NCI-H2029 treated with DMSO at 0.1 percent for 48 hours (cell line): ENCODE measurements at regions not wholly inside any gene's neighbourhood (a gene's known extent, or its start where the extent isn't known, plus 50 kb on each side); places are given as distances from the start of the nearest gene placed in this dataset.

Experiments used
- DNase-seq: peaks from one replicate; lab custom pipeline; 2025; lab: John Stamatoyannopoulos, UW

DNA sequence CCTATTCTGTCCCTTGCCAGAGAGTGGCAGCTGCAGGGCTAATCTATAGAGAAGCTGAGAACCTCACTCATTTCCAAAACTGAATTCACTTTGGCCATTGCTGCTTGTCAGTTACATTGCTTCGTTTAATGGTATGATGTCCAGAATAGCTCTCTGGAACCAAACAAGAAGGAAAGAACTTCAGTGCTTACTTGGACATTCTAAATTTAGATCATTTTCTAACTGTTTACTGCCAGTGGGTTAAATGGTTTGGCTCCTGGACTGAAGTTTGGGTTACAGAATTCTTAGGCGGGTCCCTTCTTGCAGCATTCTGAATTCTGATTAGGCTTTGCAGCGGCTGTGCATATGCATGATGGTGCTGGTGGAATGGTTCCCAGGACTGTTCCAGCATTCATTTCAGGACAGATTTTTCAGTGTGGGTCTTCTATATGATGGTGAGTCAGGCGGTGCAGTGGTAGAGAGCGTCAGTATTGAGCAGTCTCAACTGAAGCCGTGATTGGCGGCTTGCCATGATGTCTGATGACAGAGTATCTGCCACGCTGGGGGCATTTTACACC is 148.7 kb downstream of the DYRK2 start:
- DNase-seq, result no peak

DNA sequence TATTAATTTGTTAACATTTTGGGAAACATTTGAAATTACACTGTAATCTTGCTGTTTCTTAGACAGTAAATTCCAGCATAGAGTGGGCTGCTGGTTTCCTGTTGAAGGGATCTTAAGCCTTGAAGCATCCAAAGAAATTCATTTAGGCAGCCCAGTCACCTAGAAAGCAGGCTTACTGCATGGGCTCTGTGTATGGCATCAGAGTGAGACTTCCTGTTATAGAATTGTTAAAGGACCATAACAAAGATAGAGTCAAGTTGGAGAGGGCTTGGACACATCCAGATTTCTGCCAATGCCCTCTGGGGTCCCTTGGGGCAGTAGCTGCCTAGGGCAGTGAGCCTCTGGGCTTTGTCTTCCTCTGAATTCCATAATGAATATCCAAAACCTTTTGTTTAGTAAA is 149.2 kb downstream of the DYRK2 start:
- no peak for DNase-seq

DNA sequence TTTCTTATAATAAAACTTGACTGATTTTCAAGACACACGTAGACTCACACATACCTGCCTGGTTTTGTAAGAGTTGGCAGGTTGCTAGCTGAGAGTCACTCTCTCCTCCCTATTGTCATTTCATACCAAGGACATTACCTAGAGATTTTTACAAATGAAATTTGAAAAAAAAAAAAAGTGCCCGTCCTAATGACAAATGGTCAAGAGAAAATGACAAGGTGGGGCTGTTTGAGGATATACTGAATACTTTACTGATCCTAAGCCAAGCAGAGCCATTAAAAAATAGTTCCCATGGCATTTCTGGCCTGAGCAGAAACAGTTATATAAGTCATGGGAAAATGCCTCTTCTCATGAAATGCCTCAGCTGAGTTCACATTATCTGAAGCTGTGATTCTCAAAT is 150.2 kb downstream of the DYRK2 start:
- DNase-seq, result no peak

DNA sequence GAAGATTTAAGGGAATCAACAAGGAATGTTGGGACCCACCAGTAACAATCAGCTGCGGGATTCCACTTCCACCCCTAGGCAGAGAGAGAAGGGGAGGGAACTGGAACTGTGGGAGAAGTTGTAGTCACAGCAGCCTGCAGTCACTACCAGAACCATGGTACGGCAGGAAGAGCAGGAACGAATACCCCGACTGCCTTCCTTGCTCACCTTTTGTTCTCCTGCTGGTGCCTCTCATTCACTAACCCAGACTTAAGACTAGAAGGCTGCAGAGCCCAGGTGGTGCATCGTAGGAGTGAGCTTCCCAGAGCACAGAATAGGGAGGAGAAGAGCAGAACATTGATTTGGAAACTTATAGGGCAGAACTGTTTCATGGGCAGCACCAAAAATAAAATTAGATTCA is 154.2 kb downstream of the DYRK2 start:
- no peak for DNase-seq

DNA sequence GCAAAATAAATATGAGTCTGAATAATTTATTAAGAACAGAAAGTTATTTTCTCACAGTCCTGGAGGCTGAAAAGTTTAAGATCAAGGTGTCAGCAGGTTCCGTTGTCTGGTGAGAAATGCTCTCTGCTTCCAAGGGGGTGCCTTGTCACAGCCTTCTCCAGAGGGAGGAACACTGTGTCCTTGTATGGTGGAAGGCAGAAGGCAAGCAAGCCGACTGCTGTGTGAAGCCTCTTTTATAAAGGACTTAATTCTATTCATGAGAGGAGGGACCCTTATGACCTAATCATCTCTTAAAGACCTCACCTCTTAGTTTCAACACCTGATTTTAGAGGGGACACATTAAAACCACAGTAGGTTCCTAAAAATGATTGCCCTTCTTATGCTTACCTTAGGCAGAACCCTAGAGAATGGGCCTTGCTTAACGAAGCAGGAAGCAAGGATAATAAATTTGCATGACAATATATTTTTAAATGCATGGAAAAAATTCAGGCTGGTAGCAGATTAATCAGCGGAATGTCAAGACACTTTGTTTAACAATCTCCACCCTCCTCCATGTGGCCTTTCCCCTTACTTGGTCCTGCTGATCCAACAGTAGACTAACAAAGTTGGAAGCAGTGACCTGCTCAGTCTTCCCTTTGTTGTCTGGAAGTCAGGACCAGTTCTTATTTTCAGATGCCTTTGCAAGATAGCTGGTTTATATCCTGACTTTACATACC is 154.9 kb downstream of the DYRK2 start:
- DNase-seq, result no peak

DNA sequence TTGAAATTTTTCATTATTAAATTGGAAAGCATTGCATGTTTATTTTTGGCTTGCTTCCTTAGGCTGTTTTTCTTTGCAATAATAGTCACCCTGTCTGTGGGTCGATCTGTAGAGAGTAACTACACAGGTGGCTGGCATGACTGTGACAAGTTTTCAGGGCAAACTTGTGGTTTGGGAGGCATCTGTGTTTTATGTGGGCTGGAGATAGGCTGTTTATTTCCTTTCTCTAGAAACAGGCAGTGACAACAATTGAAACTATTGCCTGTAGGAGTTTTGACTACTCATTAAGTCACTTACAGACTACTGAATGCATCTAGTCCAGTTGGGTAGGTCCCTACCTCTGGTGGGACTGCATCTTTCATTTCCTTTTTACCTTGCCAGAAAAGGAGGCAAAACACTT is 155.6 kb downstream of the DYRK2 start:
- DNase-seq, result no peak

DNA sequence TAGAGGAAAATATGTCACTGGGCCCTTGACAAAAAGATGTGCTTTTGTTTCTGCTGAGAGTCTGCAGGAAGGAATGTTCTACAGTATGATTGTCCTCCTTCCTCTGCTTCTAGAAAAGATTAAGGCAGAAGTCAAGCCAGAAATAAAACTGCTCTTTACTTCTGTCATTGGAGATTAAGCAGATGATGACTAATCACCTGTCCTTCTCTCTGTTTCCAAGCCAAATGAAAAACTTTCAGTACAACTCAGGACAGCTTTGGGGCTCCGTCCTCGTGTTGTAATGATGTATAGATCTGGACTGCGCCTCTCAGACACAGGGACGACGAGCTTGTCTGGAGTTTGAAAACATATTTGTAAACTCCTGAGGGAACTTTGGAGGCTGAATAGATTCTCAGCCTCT is 159.3 kb downstream of the DYRK2 start:
- DNase-seq, result no peak

DNA sequence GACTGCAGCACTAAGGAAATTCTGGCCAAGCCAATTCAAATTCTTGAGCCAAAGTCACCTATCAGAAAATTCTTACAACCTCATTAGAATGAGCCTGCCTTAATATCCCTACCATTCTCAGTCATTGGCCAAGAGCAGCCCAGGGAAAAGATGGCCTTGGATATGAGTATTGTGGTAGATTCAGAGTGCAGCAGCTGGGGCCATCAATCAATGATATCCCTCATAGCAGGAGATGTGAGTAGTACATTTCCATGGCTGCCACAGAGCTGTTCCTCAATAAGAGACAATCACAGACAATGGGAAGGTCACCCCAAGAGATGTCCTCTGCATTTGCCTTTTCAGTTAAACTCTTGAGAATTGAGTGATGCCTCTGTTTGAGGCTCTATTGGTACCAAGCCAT is 161.6 kb downstream of the DYRK2 start:
- no peak for DNase-seq

DNA sequence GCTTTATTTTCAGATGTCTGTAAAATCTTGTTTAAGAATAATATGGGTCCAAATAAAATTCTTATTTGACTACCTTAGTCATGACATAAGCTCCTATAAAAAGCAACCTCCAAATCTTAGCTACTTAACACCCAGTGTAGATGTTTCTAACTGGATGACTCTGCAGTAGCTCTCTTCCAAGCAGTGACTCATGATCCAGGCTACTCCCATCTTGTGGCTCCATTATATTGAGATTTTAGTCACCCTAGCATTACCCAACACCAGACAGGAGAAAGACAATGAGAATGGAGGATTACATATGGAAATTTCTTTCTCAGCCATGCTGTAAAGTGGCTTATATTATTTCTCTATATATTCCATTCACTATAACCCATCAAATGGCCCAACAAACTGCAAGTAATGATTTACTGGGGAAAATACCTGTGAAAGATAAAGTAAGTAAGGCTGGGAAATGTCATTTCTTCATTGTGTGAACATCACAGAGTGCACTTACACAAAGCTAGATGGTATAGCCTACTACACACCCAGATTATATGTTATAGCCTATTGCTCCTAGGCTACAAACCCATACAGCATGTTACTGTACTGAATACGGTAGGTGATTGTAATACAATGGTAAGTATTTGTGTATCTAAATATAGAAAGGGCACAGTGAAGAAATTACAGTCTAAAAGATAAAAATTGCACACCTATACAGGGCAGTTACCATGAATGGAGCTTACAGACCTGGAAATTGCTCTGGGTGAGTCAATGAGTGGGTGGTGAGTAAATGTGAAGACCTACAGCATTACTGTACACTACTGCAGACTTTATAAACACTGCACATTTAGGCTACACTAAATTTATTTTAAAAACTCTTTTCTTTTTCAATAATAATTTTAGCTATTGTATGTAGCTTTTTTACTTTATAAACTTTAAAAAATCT is 163.2 kb downstream of the DYRK2 start:
- no peak for DNase-seq

DNA sequence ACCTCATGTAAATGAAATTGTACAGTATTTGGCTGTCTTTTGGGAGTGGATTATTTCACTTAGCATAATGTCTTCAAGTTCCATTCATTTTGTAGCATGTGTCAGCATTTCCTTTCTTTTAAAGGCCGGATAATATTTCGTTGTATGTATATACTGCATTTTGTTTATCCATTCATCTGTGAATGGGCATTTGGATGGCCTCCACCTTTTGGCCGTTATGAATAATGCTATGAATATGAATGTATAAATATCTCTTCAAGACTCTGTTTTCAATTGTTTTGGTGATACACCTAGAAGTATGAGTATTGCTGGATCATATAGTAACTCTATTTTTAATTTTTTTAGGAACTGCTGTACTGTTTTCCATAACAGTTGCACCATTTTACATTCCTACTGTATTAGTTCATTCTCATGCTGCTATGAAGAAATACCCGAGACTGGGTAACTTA is 164.9 kb downstream of the DYRK2 start:
- no peak for DNase-seq

DNA sequence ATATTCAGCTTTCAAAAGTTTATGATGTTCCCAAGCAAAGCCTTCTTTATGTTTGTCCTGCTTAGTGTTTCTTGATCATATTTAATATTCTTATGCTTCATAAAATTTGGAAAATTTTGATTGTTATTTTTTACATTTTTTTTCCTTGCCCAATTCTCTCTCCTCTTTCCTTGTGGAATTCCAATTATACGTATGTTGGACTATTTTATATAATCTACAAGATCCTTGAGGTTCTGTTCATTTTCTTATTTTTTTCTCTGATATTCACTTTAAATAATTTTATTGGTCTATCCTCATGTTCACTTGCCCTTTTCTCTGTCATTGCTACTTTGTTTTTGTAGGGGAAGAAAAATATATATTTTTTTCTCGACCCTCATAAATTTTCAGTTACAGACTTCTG is 167.7 kb downstream of the DYRK2 start:
- no peak for DNase-seq

DNA sequence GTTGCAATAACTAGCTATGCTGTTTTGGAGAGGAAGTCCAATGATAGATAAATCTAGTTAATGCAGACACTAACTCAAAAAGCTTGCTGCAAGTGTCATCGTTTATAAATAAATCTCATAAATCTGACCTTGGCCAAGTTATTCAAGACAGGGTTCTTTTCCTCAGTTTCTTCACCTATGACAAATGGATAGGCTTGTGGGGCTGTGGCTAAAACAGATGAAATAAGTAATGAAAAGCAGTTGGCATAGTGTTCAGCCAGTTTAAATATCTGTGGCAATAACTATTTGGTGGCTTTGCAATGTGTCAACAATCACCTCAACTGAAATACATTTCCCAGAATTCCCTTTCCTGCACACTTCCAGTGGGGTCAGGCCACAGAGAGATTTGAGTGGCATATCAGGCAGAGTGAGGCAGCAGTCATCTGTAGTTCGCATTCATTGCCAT is 169.9 kb downstream of the DYRK2 start:
- DNase-seq, result no peak

DNA sequence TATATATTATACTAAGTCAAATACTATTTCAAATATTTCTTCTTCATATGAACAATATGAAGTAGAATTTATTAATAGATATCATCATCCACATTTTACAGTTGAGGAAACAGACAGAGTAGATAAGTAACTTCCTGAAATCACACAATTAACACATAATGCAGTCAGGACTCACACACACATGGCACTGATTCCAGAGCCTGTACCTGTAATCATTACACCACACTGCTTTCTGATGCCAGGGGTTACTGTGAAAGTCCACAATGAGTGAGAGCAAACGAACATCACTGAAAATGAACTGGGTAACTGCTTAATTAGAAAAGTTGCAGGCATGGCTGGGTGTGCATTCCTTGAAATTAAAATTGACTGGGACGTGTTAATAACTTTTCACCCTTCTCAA is 169.3 kb upstream of the IFNG-AS1 start:
- no peak for DNase-seq

DNA sequence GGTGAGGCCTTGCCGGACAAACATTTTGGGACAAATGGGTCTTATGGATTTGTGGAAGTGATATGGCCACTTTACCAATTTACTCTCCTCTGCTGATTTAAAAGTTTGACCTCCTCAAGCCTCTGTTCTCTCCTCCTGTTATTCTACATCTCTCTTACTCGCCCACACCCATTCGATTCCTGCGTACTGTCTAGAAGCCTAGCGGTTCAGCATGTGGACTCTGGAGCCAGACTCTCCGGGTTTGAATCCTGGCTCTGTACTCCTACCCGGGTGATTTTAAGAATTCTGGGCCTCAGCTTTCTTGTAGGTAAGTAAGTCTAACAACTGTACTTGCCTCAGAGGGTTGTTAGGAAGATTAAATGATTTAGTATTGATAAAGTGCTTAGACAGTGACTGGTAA is 168.6 kb upstream of the IFNG-AS1 start:
- DNase-seq, result no peak

DNA sequence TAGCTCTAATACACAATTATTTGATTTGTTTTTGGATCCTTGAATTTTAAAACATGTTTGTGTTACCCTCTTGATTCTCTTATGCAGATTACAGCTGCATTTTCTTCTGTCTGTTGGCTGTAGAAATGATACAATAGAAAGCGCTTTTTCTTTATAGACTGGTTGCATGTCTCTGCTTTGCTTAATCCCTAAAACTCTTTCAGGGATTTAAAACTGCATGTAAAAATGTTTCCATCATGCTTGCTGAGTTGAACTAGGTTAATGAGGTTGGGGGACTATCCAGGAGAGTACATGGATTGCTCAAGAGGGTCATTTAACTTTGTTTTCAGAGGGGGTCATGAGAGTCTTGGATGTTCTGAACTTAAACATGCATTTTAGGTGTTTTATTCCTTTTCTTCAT is 166.4 kb upstream of the IFNG-AS1 start:
- DNase-seq, result no peak

DNA sequence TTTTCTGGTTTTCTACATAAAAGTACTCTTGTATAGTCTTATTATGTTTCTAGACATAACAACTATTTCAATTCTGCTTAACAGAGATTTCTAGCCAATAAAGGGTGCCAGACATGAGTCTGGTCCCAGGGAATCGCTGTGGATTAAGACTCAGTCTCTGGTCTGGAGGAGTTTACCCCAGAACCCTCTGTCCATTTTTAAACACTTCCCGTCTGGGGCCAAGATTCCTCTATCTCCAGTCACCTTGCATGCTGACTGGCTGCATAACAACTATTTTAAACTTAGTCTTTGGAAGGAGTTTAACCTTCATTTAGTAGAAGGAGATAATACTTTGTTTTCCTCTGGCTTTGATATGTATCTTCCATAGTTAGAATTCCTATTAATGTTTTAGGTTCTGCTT is 163.1 kb upstream of the IFNG-AS1 start:
- no peak for DNase-seq

DNA sequence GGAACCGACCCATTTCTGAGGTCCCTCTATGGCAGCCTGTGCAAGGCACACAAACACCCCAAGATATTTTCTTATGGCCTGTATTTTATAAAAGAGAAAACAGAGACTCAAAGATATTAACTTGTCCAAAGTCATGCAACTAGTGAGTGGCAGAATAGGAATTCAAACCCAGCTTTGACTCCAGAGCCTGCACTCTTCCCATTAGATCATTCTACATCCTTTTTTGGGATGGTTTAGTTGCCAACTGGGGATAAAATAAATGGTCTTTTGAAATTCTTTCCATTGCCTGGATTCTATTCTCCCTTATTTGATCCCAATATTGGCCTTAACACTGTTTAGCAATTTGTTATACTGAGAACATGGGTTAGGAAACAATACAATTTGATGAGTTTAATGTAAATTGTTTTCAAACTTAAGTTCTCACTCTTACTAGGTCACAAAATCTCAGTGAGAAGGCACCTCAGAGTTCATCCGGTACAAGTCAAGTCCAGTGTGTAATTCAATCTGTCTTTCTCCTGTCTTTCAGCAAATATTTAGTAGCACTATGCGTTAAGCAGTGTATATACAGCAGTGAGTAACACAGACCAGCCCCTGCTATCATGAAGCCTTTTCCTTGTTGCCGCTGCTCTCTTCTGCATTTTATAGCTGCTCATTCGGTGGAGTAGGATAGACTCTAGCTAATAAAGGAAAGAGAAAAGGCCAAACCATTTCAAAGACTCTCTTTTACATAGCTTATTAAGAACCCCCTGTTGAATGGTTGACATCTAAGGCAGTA is 162.1 kb upstream of the IFNG-AS1 start:
- no peak for DNase-seq

DNA sequence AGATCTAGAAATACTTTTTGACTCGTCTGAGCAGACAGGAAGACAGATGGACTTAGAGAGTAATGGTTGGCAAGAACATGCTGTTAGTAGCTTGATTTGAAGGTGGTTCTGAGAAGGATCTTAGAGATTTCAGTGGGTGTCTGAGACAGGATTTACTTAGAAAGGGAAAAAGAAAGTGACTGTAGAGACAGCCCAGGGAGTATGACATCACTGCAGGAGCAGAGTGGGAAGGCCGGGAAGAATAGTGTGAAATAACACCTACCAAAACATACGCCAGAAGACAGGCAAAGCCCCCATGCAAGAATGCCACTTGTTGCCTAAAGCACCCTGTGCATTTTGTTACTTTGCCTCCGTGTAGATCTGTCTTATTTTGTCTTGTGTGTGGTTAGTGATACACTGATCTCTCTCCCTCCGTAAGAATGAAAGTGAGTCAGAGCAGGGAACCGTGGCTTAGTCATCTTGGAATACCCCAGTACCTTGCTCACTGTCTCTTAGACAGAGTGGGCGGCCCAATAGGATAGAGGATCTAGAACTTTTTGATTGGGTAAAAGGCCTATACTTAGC is 161.3 kb upstream of the IFNG-AS1 start:
- no peak for DNase-seq

DNA sequence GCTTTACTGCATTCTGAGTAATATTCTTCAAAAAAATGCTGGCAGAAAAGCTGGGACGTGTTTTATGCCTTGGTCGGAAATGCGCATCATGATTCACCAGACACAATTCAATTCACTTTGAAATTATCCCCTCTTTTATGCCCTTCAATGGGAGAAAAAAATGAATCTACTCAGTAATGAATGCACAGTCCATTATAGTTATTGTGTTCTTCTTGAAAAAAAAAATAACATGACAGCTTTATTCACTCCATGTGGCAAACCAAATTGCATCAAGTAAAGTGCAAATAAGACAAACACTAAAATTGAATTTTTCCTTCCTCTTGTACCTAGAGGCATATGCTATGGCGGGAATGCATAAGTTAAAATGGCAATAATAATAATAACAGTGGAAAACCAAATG is 159.4 kb upstream of the IFNG-AS1 start:
- DNase-seq, result no peak

DNA sequence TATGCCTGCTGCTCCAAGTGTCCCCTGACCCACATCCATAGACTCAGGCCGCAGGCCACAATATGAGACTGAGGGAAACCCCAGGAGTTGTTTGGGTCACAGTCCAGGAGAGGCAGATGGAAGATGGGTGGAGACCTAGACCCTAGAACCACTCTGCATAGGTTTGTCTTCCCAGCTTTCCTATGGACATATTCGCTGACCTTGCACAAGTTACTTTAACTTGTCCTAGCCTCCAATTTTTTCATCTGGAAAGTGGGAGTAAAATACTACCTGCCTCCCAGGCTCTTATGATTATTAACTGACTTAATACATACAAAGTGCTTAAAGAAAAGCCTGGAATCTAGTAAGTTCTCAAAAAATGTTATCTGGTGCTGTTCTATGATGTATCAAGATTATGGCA is 157.1 kb upstream of the IFNG-AS1 start:
- DNase-seq, result no peak

DNA sequence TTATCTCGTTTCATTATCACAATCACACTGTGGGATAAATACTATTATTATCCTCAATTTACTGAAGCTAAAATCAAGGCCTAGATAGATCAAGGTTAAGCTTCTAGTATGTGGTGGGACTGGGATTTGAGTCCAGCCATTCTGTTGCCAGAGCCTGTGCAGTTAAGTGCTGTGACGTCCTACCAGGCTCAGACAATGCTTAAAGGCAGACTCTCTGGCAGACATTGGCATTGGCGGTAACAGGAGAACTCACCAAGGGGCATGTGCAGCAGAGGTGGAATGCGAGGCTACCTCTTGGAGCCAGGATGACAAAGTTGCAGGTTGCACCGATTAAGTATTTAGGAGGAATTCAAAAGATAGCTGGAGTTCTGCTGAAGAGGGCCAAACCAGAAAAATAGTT is 155.6 kb upstream of the IFNG-AS1 start:
- no peak for DNase-seq

DNA sequence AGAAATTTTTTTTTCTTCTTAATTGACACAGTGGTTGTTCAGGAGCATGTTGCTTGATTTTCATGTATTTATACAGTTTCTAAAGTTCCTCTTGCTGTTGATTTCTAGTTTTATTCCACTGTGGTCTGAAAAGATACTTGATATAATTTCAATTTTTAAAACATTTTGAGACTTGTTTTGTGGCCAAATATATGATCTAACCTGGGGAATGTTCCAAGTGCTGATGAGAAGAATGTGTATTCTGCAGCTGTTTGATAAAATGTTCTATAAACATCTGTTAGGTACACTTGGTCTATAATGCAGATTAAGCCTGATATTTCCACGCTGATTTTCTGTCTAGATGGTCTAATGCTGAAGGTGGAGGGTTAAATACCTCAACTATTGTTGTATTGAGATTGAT is 151.4 kb upstream of the IFNG-AS1 start:
- no peak for DNase-seq
